ENCODE measurements at regions not wholly inside any gene's neighbourhood (a gene's known extent, or its start where the extent isn't known, plus 50 kb on each side); places are given as distances from the start of the nearest gene placed in this dataset.

- peaks cover 0 to 5% (median 2%) of the 10 kb centered on the region in 5 donors for H3K27me3 ChIP-seq (ENCODE audit: control insufficient read depth in 5 of 5, insufficient read depth in 4 of 5, low read length in 5 of 5)
- H3K27ac ChIP-seq (ENCODE audit: low read depth, low read length): no peak overlapping the region
These were observed 165.1 kb upstream of the TNRC6C start for GRCh38 chr17:77793146-77793970.

DNA sequence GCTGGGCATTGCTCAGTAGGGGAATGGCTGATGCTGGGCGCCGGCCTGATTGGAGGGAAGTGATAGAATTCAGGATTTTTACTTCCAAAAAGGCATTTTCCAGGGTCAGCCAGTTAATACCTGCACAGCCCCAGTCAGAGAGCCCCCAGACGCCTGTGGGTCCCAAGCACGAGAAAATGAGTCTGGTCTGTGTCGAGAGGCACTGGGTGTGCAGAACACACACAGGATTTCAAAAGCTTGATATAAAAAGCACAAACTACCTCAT, 164.6 kb upstream of the TNRC6C start:
- Histone ChIP-seq H3K9ac (ENCODE audit: low read length in 5 of 5) (no peak overlapping the region), H3K36me3 (ENCODE audit: control insufficient read depth in 5 of 5, insufficient read depth in 5 of 5, low read length in 5 of 5) (no peaks in the 10 kb centered on the region), H3K4me3 (ENCODE audit: low read depth in 1 of 5, low read length in 5 of 5) (no peak overlapping the region), H3K27ac (ENCODE audit: low read depth, low read length) (no peak overlapping the region), H3K27me3 (ENCODE audit: control insufficient read depth in 5 of 5, insufficient read depth in 4 of 5, low read length in 5 of 5) (peaks cover 0 to 5% (median 0%) of the 10 kb centered on the region in 5 donors), H3K4me1 (ENCODE audit: control insufficient read depth in 5 of 5, insufficient read depth in 5 of 5, low read length in 5 of 5) (peaks cover 0 to 6% (median 0%) of the 10 kb centered on the region in 5 donors), H3K9me3 (ENCODE audit: control insufficient read depth in 5 of 5, low read length in 5 of 5) (no peaks in the 10 kb centered on the region)

More at GRCh38 chr17:77793146-77793970, 165.1 kb upstream of the TNRC6C start:
- Histone ChIP-seq H3K4me3 (ENCODE audit: low read depth in 1 of 5, low read length in 5 of 5) (no peak overlapping the region), H3K9ac (ENCODE audit: low read length in 5 of 5) (no peak overlapping the region), H3K36me3 (ENCODE audit: control insufficient read depth in 5 of 5, insufficient read depth in 5 of 5, low read length in 5 of 5) (no peaks in the 10 kb centered on the region), H3K9me3 (ENCODE audit: control insufficient read depth in 5 of 5, low read length in 5 of 5) (no peaks in the 10 kb centered on the region), H3K4me1 (ENCODE audit: control insufficient read depth in 5 of 5, insufficient read depth in 5 of 5, low read length in 5 of 5) (peaks cover 0 to 6% (median 0%) of the 10 kb centered on the region in 5 donors)

DNA sequence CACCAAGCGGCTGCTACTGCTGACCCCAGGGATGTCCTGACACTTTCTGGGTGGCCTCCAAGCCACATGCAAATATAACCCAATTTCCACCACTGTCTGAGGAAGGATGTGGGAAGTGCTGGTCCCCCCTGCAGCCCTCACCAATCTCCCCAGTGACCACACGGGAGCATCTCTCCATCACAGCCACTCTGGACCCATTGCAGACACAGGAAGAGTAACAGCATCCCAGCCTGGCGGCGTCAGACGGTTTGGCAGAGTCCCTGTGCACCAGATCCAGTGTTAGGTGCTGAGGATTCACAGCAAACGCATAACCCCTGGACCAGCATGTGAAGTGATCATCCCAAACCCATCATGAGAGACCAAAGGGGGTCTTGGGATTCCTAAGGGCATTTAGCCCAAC, 163.7 kb upstream of the TNRC6C start:
- peaks cover 0 to 4% (median 0%) of the 10 kb centered on the region in 5 donors for H3K27me3 ChIP-seq (ENCODE audit: control insufficient read depth in 5 of 5, insufficient read depth in 4 of 5, low read length in 5 of 5)
- H3K4me3 ChIP-seq (ENCODE audit: low read depth in 1 of 5, low read length in 5 of 5): no peak overlapping the region
- H3K36me3 ChIP-seq (ENCODE audit: control insufficient read depth in 5 of 5, insufficient read depth in 5 of 5, low read length in 5 of 5): no peaks in the 10 kb centered on the region
- H3K9me3 ChIP-seq (ENCODE audit: control insufficient read depth in 5 of 5, low read length in 5 of 5): no peaks in the 10 kb centered on the region
- peaks cover 0 to 6% (median 0%) of the 10 kb centered on the region in 5 donors for H3K4me1 ChIP-seq (ENCODE audit: control insufficient read depth in 5 of 5, insufficient read depth in 5 of 5, low read length in 5 of 5)
- H3K27ac ChIP-seq (ENCODE audit: low read depth, low read length): no peak overlapping the region
- H3K9ac ChIP-seq (ENCODE audit: low read length in 5 of 5): no peak overlapping the region

DNA sequence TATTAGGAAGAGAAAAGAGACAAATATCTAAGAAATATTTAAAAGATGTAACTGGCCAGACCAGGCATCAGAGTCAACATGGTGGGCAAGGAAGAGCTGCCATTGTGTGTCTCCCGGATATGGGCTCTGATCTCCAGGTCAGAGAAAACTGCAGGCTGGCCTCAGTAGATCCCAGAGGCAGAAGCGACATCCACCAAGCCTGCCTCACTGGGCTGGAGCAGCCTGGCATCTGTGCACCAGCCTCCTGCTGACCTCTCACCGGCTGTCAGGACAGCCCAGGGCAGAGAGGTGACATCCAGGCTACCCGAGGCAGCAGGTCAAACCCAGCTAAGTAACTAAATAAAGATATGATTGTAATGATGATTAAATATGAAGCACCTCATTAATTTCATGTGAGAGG, 162.8 kb upstream of the TNRC6C start:
- peaks cover 0 to 2% (median 0%) of the 10 kb centered on the region in 5 donors for H3K4me1 ChIP-seq (ENCODE audit: control insufficient read depth in 5 of 5, insufficient read depth in 5 of 5, low read length in 5 of 5)
- H3K4me3 ChIP-seq (ENCODE audit: low read depth in 1 of 5, low read length in 5 of 5): no peak overlapping the region
- no peak overlapping the region for H3K9ac ChIP-seq (ENCODE audit: low read length in 5 of 5)
- no peaks in the 10 kb centered on the region for H3K36me3 ChIP-seq (ENCODE audit: control insufficient read depth in 5 of 5, insufficient read depth in 5 of 5, low read length in 5 of 5)
- H3K27me3 ChIP-seq (ENCODE audit: control insufficient read depth in 5 of 5, insufficient read depth in 4 of 5, low read length in 5 of 5): no peaks in the 10 kb centered on the region
- no peak overlapping the region for H3K27ac ChIP-seq (ENCODE audit: low read depth, low read length)
- no peaks in the 10 kb centered on the region for H3K9me3 ChIP-seq (ENCODE audit: control insufficient read depth in 5 of 5, low read length in 5 of 5)

DNA sequence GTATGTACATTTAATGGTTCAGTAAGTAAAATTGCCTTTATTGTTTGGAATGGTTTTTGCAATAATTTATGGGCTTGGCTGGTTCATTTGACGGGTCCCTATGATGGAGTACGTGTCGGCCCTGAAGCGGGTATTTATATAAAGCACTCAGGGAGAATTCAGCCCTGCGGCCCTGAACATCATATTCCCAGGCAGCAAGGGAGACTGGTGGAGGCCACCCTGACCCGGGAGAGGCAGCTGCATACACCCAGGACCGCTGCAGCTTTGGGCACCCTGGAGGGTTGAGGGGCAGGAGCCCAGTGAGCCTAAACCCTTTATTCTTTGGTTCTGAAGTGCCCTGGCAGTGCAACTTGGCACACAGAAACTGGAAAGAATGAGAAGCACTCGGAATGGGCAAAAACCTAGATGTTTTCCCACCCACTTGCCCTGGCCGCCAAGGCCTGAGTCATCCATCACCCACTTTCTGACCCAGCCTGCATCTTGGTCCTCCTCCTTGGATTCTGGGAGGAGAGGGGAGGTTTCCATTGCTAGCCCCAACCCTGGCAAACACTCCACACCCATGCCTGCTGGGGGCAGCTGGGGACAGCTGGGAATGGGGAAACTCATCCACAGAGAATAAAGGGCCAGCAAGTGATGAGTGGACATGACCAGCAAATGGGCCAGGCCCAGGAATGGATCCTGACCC, 162.2 kb upstream of the TNRC6C start:
- no peaks in the 10 kb centered on the region for H3K9me3 ChIP-seq (ENCODE audit: control insufficient read depth in 5 of 5, low read length in 5 of 5)
- no peak overlapping the region for H3K4me3 ChIP-seq (ENCODE audit: low read depth in 1 of 5, low read length in 5 of 5)
- no peaks in the 10 kb centered on the region for H3K36me3 ChIP-seq (ENCODE audit: control insufficient read depth in 5 of 5, insufficient read depth in 5 of 5, low read length in 5 of 5)
- H3K9ac ChIP-seq (ENCODE audit: low read length in 5 of 5): no peak overlapping the region
- H3K27me3 ChIP-seq (ENCODE audit: control insufficient read depth in 5 of 5, insufficient read depth in 4 of 5, low read length in 5 of 5): no peaks in the 10 kb centered on the region
- peaks cover 0 to 2% (median 0%) of the 10 kb centered on the region in 5 donors for H3K4me1 ChIP-seq (ENCODE audit: control insufficient read depth in 5 of 5, insufficient read depth in 5 of 5, low read length in 5 of 5)
- no peak overlapping the region for H3K27ac ChIP-seq (ENCODE audit: low read depth, low read length)

GRCh38 chr17:77798031-77798430, 160.5 kb upstream of the TNRC6C start:
- H3K4me1 ChIP-seq (ENCODE audit: control insufficient read depth in 5 of 5, insufficient read depth in 5 of 5, low read length in 5 of 5): peaks cover 0 to 9% (median 2%) of the 10 kb centered on the region in 5 donors
- no peak overlapping the region for H3K9ac ChIP-seq (ENCODE audit: low read length in 5 of 5)
- no peaks in the 10 kb centered on the region for H3K36me3 ChIP-seq (ENCODE audit: control insufficient read depth in 5 of 5, insufficient read depth in 5 of 5, low read length in 5 of 5)
- no peak overlapping the region for H3K4me3 ChIP-seq (ENCODE audit: low read depth in 1 of 5, low read length in 5 of 5)
- H3K27me3 ChIP-seq (ENCODE audit: control insufficient read depth in 5 of 5, insufficient read depth in 4 of 5, low read length in 5 of 5): peaks cover 7 to 15% (median 9%) of the 10 kb centered on the region in 5 donors
- H3K9me3 ChIP-seq (ENCODE audit: control insufficient read depth in 5 of 5, low read length in 5 of 5): no peaks in the 10 kb centered on the region
- no peak overlapping the region for H3K27ac ChIP-seq (ENCODE audit: low read depth, low read length)

DNA sequence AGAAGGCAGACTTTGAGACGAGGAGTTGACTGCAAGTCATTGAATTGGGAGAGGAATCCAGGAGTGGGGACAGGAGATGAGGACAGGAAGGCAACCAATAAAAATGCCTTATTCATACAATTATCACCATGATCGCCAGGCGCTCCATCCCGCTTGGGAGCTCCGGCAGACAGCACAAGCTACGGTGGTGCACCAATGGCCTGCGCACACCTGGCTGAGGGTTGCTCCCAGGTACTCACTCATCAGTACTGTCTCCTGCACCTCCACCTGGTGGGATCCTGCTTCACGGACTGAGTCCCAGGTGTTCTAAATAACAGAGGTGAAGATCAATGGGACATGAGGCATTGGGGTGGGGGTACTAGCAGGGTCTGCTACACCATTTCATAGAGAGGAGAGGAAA, 160.0 kb upstream of the TNRC6C start:
- Histone ChIP-seq H3K9me3 (ENCODE audit: control insufficient read depth in 5 of 5, low read length in 5 of 5) (no peaks in the 10 kb centered on the region), H3K27me3 (ENCODE audit: control insufficient read depth in 5 of 5, insufficient read depth in 4 of 5, low read length in 5 of 5) (peaks cover 7 to 17% (median 9%) of the 10 kb centered on the region in 5 donors)

GRCh38 chr17:77800816-77801215, 157.7 kb upstream of the TNRC6C start:
- peaks cover 7 to 19% (median 9%) of the 10 kb centered on the region in 5 donors for H3K27me3 ChIP-seq (ENCODE audit: control insufficient read depth in 5 of 5, insufficient read depth in 4 of 5, low read length in 5 of 5)
- no peaks in the 10 kb centered on the region for H3K9me3 ChIP-seq (ENCODE audit: control insufficient read depth in 5 of 5, low read length in 5 of 5)
- H3K27ac ChIP-seq (ENCODE audit: low read depth, low read length): no peak overlapping the region
- H3K4me3 ChIP-seq (ENCODE audit: low read depth in 1 of 5, low read length in 5 of 5): no peak overlapping the region
- H3K4me1 ChIP-seq (ENCODE audit: control insufficient read depth in 5 of 5, insufficient read depth in 5 of 5, low read length in 5 of 5): peaks cover 0 to 10% (median 2%) of the 10 kb centered on the region in 5 donors
- H3K36me3 ChIP-seq (ENCODE audit: control insufficient read depth in 5 of 5, insufficient read depth in 5 of 5, low read length in 5 of 5): no peaks in the 10 kb centered on the region
- H3K9ac ChIP-seq (ENCODE audit: low read length in 5 of 5): no peak overlapping the region

More for the DNA sequence above, 160.0 kb upstream of the TNRC6C start:
- peaks cover 0 to 10% (median 2%) of the 10 kb centered on the region in 5 donors for H3K4me1 ChIP-seq (ENCODE audit: control insufficient read depth in 5 of 5, insufficient read depth in 5 of 5, low read length in 5 of 5)
- H3K27ac ChIP-seq (ENCODE audit: low read depth, low read length): no peak overlapping the region
- H3K9ac ChIP-seq (ENCODE audit: low read length in 5 of 5): no peak overlapping the region
- H3K4me3 ChIP-seq (ENCODE audit: low read depth in 1 of 5, low read length in 5 of 5): no peak overlapping the region
- H3K36me3 ChIP-seq (ENCODE audit: control insufficient read depth in 5 of 5, insufficient read depth in 5 of 5, low read length in 5 of 5): no peaks in the 10 kb centered on the region

DNA sequence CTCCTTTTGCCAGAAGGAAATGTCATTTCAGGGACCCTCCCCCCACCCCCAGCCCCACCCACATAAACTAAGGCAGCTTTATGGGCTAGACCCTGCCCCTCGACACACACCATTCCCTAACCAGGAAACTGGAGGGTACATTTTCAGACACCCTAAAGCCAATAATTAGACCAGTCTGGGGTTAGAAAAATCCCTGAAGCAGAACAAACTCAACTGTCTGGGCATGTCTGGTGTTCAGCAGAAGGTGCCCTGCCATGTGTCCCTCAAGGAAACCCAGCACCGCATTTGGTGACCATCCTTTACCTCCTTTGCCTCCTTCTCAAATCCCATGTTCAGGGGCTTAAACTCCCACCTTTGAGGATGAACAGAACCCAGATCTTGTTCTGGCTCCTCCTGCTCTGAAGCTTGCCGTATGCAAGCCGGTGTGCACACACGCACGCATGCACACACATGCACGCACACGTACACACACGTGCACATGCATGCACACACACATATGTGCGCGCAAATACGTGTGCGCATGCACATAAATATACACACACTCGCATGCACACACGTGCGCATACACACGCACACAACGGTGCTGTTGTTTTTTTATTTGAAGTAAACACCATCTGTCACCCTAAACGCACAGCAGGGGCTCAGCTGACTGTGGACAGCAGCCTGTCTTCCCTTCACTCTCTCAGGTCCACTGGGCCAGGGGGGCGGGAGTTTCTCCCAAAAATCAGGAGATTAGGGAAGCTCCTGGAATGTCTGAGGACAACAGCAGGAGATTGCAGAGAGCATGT, 156.8 kb upstream of the TNRC6C start:
- Histone ChIP-seq H3K27ac (ENCODE audit: low read depth, low read length) (no peak overlapping the region), H3K27me3 (ENCODE audit: control insufficient read depth in 5 of 5, insufficient read depth in 4 of 5, low read length in 5 of 5) (peaks cover 7 to 19% (median 9%) of the 10 kb centered on the region in 5 donors), H3K9me3 (ENCODE audit: control insufficient read depth in 5 of 5, low read length in 5 of 5) (no peaks in the 10 kb centered on the region), H3K4me1 (ENCODE audit: control insufficient read depth in 5 of 5, insufficient read depth in 5 of 5, low read length in 5 of 5) (peaks cover 0 to 10% (median 0%) of the 10 kb centered on the region in 5 donors), H3K4me3 (ENCODE audit: low read depth in 1 of 5, low read length in 5 of 5) (no peak overlapping the region), H3K9ac (ENCODE audit: low read length in 5 of 5) (no peak overlapping the region), H3K36me3 (ENCODE audit: control insufficient read depth in 5 of 5, insufficient read depth in 5 of 5, low read length in 5 of 5) (no peaks in the 10 kb centered on the region)

DNA sequence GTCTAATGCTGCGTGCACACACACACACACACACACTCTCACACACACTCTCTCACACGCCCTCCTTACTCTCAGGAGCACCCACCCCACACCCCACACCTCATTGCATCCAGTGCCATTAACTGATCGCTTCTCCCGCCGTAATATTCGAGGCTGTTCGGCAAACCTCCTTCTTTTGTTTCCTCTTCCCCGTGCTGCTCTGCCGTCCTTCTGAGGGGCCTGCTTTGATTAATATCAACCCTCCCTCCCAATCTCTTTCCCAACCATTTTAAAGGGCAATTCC, 156.2 kb upstream of the TNRC6C start:
- Histone ChIP-seq H3K9me3 (ENCODE audit: control insufficient read depth in 5 of 5, low read length in 5 of 5) (no peaks in the 10 kb centered on the region), H3K4me1 (ENCODE audit: control insufficient read depth in 5 of 5, insufficient read depth in 5 of 5, low read length in 5 of 5) (peaks cover 0 to 10% (median 0%) of the 10 kb centered on the region in 5 donors), H3K9ac (ENCODE audit: low read length in 5 of 5) (no peak overlapping the region), H3K27me3 (ENCODE audit: control insufficient read depth in 5 of 5, insufficient read depth in 4 of 5, low read length in 5 of 5) (peaks cover 7 to 19% (median 9%) of the 10 kb centered on the region in 5 donors), H3K36me3 (ENCODE audit: control insufficient read depth in 5 of 5, insufficient read depth in 5 of 5, low read length in 5 of 5) (no peaks in the 10 kb centered on the region), H3K27ac (ENCODE audit: low read depth, low read length) (no peak overlapping the region), H3K4me3 (ENCODE audit: low read depth in 1 of 5, low read length in 5 of 5) (no peak overlapping the region)
